ENCODE measurements at regions not wholly inside any gene's neighbourhood (a gene's known extent, or its start where the extent isn't known, plus 50 kb on each side); places are given as distances from the start of the nearest gene placed in this dataset.
"Not testable (repeated sequence)": the region's sequence is repeated elsewhere in the genome, so short reads cannot be mapped to it uniquely, and the experiment has no call there.

DNA sequence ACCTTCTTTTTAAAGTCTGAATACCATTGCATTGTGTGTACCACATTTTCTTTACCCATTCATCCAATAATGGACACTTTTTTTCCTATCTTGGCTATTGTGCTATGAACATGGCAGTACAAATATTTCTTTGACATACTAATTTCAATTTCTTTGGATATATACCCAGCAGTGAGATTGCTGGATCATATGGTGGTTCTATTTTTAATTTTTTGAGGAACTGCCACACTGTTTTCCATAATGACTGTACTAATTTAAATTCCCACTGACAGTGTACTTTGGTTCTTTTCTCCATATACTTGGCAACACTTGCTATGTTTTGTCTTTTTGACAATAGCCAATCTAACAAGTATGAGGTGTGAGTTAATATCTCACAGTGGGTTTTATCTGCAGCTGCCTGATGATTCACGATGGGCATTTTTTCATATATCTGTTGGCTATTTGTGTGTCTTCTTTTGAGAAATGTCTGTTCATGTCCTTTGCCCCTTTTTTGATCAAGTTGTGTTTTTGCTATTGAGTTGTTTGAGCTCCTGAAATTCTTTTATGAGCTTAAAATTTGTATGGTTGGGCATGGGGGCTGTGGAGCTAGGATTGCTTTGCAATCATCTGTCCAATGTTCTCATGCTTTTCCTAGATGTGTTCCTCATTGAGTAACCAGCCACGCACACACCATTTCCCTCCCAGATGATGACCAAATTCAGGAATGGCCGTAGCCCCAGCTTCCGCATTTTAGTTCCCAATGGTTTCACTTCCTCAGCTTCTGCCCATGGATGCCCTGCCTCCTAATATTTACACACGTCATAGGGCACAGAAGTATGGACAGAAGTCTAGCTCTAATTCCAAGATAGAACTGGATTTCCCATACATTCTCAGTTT, 380.0 kb upstream of the SGCG start:
- no peak for DNase-seq

DNA sequence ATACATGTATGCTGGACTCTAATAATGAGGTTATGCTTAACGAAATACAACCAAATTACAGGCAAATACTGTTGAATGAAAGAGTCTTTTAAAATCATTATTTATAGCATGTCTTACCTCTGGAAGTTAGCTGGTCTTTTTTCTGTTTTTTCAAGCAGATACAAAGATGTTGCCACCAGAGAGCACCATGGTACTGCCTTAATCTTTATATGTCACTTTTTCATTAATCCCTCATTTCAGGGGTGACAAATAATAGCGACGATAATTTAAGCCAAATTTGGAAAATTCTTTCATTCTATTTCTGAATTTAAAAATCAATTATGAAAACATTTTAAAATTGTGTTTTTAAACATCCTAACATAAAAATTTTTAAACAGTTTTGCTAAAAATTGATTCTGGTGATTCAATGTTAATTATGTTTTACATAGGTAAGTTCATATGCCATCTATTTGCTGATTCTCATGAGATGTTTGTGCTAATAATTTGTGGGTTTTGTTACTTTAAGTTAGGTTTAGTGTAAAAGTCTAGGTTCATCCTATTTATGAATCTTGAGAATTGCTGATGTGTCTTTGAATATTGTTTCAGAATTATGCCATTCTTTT, 379.3 kb upstream of the SGCG start:
- DNase-seq: no peak

DNA sequence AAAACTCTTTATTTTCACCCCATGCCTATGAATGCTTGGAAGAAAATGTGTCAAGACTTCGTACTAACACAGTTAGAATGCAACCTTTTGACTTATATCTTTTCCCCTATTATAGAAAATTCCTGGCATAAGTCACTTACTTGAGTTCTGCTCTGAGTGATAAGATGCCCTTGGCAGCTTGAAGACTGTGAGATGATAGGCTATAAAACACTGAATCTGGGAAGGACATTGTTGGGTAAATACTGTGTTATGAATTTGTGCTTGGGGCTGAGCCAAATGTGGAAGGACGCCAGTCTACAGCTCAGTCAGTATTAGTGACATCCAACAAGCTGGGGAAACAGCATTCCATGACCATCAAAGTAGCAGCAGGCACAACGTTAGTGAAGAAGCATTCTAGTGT, 368.0 kb upstream of the SGCG start:
- no peak for DNase-seq

- not testable (repeated sequence) for DNase-seq
These were observed 367.0 kb upstream of the SGCG start for GRCh38 chr13:22813531-22814377.

GRCh38 chr13:22814433-22814832, 366.3 kb upstream of the SGCG start:
- DNase-seq: not testable (repeated sequence)

DNA sequence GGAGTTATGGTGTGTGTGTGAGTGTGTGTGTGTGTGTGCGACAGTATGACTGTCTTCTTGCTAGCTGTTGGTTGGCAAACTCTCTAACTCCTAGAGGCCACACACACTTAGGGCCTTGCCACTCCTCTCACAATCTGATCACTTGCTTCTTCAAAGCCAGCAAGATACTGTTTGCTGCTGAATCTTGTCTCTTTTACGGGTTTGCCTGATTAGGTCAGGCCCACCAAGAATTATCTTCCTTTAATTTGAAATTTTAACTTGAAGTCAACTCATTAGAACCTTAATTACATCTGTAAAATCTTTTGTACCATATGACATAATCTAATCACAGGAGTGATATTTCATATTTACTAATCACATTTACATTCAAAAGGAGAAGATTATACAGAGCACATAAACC, 359.2 kb upstream of the SGCG start:
- DNase-seq: no peak

- no peak for DNase-seq
These were observed 355.6 kb upstream of the SGCG start for GRCh38 chr13:22825186-22825585.

- no peak for DNase-seq
These were observed 352.7 kb upstream of the SGCG start for GRCh38 chr13:22828081-22828480.

- DNase-seq: no peak
These were observed 344.3 kb upstream of the SGCG start for GRCh38 chr13:22836475-22836874.

DNA sequence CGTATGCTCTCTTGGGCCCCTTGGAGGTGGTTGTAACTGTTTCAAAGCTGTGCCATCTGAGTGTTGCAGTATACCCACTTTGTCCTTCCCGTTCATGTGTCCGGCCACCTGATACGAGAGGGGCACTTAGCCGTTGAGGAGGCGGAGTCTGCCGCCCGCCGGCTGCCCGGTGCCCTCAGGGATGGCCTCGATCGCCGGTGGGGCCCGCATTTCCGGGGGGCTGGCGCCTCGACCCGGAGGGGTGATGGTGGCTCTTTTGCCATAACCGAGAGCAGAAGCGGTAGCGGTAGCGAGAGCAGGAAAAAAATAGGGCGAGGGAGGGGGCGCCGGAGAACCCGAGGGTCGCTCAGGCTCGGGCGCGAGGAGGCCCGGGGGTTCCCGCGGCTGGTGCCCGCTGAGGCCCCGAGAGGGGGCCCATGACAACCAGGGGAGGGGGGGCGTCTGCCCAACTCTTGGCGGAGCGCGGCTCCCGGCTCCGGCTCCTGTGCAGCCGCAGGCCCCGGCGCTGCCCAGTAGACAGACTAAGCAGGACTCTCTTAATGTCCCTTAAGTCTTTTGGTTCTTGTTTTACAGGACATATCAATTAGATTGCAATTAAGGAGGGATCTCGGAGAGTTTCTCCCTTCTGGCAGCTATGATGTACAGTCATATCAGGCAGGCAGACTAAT, 342.7 kb upstream of the SGCG start:
- no peak for DNase-seq

DNA sequence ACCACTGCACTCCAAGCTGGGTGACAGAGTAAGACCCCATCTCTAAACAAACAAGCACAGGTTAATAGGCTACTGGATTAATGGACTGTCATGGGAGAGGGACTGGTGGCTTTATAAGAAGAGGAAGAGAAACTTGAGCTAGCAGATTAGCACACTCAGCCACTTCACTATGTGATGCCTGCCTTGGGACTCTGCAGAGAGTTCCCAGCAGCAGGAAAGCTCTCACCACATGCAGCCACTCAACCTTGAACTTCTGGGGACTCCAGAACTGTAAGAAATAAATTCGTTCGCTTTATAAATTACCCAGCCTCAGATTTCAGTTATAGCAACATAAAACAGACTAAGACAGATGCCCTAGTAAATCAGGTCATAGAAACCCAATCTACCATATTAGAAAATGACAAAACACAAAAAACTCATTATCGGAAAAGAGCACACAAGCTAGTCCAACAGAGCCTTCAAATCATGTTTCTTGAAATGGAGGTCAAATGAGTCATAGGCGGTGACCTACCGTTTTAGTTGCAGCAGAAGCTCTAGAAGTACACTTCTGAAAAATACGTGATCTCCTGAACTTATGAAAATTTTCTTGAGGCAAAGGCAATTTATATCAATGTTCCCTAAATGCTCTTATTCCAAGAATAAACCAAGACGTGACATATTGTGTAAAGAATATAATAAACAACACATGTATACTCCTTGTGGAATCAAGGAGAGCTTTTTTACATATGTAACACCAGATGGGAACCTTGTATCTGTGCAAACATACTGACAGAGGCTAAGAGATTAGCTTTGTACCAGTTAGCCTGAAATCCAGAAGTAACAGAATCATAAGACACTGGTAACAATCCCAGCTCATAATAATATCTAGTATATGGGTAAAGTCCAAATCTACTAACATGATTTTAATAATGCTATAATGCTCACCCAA, 340.9 kb upstream of the SGCG start:
- no peak for DNase-seq

- DNase-seq: no peak
These were observed 334.2 kb upstream of the SGCG start for GRCh38 chr13:22846551-22846950.

DNA sequence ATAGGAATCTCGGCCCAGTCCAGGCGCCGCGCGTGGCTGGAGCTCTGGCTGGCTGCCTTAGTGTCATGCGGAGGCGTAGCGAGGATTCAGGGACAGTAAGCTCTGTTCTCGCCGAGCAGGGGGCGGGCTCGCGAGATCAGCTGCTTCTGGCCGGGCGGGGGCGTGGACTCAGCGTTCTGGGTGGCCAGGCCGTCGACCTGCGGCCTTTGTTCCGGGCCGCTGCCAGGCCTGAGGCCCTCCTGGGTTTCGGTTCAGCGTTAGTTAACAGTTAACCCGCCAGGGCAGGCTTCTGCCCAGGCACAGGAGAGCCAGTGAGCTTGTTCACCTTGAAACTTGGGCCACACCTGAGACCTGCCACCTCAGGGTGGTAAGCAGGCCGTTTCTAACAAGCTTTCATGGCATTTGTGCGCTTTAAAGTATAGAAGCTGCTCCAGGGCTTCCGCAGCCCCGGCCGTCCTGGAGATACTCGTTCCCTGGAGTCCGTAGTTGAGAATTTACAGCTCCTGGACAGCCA, 332.2 kb upstream of the SGCG start:
- DNase-seq: no peak

GRCh38 chr13:22855926-22856325, 324.9 kb upstream of the SGCG start:
- DNase-seq: no peak

GRCh38 chr13:22858980-22859379, 321.8 kb upstream of the SGCG start:
- not testable (repeated sequence) for DNase-seq

DNA sequence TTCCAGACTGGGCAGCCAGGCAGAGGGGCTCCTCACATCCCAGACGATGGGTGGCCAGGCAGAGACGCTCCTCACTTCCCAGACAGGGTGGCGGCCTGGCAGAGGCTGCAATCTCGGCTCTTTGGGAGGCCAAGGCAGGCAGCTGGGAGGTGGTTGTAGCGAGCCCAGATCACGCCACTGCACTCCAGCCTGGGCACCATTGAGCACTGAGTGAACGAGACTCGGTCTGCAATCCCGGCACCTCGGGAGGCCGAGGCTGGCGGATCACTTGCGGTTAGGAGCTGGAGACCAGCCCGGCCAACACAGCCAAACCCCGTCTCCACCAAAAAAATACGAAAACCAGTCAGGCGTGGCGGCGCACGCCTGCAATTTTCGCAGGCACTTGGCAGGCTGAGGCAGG, 321.4 kb upstream of the SGCG start:
- DNase-seq: not testable (repeated sequence)

GRCh38 chr13:22861958-22862466, 318.8 kb upstream of the SGCG start:
- no peak for DNase-seq

DNA sequence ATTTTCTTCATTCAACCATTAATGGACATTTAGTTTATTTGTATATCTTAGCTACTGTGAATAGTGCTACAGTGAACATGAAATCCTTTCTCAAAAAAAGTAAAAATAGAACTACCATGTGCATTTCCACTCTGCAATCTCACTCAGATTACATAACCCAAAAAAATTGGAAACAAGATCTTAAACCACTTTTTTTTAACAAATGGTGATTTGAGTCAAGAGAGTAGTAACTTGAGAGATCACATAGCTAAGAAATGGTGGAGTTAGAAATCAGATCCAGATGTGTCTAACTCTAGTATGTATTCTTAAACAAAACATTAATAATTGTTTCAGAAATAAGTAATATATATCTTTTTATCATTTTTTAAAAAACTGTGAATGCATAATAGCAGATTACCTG, 318.3 kb upstream of the SGCG start:
- DNase-seq: no peak

GRCh38 chr13:22866221-22866620, 314.6 kb upstream of the SGCG start:
- DNase-seq: no peak

DNA sequence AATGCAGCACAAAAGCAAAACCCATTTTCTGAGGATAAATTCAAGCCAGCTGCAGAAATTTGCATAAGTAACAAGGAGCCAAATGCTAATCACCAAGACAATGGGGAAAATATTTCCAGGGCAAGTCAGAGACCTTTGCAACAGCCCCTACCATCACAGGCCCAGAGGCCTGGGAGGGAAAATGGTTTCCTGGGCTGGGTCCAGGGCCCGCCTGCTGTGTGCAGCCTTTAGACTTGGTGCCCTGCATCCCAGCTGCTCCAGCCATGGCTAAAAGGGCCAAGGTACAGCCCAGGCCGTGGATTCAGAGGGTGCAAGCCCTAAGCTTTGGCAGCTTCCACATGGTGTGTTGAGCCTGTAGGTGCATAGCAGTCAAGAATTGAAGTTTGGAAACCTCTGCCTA, 309.5 kb upstream of the SGCG start:
- no peak for DNase-seq

GRCh38 chr13:22874839-22875238, 305.9 kb upstream of the SGCG start:
- no peak for DNase-seq

All from effector CD8-positive, alpha-beta T cell (primary cell).